LNCAP (cell line): ENCODE measurements at regions not wholly inside any gene's neighbourhood (a gene's known extent, or its start where the extent isn't known, plus 50 kb on each side); places are given as distances from the start of the nearest gene placed in this dataset.

ENCODE experiments used
- TF ChIP-seq, protein P1 (sequence below): fragments of 450-650 bp; IDR thresholded peaks from 2 replicates; pipeline ENCODE4 v1.5.1; 2017; ENCODE audit warnings: mild to moderate bottlenecking

- TF ChIP-seq, protein P1, sequence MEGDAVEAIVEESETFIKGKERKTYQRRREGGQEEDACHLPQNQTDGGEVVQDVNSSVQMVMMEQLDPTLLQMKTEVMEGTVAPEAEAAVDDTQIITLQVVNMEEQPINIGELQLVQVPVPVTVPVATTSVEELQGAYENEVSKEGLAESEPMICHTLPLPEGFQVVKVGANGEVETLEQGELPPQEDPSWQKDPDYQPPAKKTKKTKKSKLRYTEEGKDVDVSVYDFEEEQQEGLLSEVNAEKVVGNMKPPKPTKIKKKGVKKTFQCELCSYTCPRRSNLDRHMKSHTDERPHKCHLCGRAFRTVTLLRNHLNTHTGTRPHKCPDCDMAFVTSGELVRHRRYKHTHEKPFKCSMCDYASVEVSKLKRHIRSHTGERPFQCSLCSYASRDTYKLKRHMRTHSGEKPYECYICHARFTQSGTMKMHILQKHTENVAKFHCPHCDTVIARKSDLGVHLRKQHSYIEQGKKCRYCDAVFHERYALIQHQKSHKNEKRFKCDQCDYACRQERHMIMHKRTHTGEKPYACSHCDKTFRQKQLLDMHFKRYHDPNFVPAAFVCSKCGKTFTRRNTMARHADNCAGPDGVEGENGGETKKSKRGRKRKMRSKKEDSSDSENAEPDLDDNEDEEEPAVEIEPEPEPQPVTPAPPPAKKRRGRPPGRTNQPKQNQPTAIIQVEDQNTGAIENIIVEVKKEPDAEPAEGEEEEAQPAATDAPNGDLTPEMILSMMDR = no peak
Measured at GRCh38 chr16:86712158-86713009, 134.0 kb downstream of the FOXL1 start.

GRCh38 chr16:86713021-86713631 lies 134.8 kb downstream of the FOXL1 start:
- TF ChIP-seq, protein P1 = no peak

DNA sequence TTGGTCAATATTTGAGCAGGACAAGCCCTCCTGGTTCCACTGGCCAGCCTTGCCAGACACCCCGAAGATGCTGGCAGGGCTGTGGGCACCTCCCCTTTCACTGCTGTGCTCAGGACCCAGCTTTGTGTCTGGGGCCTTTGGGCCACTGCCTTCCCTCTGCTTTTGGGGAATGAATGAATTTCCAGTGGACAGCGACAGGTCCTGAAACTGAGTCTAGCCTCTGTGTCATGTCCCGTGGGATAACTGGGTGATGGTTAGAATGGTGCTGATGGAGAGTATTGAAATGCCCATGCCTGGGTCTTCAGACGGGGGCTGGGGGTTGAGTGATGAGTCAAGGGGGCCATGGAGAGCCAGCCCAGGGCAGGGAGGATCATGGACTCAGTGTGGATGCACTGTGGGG lies 135.8 kb downstream of the FOXL1 start:
- TF ChIP-seq, protein P1 = no peak

DNA sequence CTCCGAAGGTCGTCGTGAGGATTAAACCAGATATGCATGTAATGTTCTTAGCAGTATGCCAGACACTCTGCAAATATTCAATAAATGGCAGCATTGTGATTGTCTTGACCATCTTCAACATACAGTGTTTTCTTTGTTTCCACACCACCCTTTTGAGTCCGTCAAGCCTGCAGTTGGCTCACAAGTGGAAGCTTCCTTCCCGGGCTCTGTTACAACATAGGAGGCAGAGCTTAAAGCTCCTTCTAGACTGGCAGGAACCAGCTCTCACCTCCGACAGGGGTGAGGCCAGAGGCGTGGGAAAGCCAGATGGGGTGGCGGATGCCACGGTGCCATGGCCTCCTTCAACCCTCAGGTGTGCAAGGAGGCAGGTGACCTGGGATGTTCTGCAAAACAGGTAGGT lies 138.3 kb downstream of the FOXL1 start:
- TF ChIP-seq, protein P1 = no peak

DNA sequence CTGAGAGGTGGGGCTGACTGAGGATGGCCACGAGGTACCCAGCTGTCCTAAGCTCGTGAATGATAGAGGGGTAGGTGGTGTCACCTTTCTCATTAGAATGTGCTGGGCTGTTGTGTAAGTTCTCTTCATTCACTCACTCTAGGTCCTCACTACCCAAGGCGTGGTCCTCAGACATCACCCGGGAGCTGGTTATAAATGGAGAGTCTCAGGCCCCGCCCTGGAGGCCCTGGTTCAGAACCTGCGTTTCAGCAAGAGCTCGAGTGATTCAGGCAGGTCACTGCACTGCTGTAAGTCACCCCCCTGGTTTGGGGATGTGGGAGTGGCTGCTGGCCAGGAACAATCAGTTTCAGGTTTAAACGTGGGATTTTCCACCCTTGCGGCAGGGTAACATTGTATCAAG lies 139.8 kb downstream of the FOXL1 start:
- TF ChIP-seq, protein P1 = no peak

- TF ChIP-seq, protein P1 = no peak
Measured at GRCh38 chr16:86722970-86723369, 144.6 kb downstream of the FOXL1 start.

GRCh38 chr16:86723689-86724088 lies 145.3 kb downstream of the FOXL1 start:
- TF ChIP-seq, protein P1 = no peak
